ENCODE measurements at regions not wholly inside any gene's neighbourhood (a gene's known extent, or its start where the extent isn't known, plus 50 kb on each side); places are given as distances from the start of the nearest gene placed in this dataset.

- no peak for DNase-seq
Observed at GRCh38 chr17:77585142-77585860, 373.2 kb upstream of the TNRC6C start.

DNA sequence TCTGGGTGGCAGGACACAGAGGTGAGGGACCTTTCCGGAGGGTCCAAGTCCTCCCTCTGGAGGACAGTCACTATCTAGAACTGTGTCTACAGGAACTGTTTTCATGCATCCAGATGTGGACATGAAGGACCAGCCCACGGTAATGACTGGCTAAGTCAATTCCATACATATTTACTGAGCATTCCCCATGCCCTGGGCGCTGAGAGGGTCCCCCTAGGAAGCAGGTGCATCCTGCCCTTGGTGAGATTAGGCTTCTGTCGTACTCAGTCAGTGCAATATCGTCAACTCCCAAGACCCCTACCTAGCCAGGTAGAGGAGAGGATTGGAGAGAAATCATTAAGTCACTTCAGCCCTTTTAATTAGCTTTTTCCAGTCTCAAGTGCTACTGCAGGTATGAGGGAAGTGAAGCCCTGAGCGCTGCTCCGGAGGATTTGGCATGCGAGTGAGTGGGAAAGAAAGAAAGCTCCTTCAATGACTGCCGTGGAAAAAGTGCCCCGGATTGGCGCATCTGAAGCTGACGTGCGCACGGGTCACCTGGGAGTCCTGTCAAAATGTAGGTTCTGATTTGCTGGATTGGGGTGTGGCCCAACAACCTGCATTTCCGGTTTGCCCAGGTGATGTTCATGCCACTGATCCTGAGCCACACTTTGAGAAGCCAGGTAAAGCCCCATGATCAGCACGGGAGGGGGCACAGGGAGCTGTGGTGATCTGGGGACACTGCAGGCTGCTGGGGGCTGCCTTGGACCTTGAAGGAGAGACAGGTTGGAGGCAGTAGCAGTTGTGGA is 367.4 kb upstream of the TNRC6C start:
- DNase-seq, result no peak

DNA sequence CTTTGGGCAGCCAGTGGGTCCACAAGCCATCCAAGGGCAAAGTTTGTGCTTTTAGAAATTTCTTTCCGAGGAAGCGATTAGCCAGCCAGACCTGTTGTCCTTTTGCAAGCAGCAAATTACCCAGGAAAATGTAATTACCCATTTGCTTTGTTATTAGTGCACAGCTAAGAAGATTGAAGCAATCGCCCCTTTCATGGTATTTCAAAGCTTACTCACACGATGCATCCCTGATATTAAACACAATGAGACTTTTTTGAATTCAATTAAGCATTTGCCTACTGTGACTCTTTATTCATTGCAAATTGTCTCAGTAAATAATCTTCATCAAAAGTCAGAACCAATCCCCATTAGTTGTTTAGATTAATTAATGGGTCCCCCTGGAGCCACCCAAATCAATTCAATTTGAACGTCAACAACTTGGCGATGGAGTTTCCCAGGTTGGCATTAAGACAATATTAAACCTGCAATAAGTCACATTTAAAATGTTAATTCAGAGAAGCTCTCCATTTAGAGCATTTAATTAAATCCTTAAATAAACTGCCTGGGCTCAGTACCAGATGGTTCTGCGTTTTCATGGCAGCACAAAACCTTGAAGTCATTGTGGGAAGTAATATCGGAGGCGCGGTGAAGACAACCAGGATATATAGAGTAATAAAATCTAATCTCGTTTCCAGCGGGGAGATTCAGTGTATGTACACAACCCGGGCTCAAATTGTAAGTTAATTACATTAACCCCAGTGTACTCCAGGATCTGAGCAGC is 366.2 kb upstream of the TNRC6C start:
- no peak for DNase-seq

DNA sequence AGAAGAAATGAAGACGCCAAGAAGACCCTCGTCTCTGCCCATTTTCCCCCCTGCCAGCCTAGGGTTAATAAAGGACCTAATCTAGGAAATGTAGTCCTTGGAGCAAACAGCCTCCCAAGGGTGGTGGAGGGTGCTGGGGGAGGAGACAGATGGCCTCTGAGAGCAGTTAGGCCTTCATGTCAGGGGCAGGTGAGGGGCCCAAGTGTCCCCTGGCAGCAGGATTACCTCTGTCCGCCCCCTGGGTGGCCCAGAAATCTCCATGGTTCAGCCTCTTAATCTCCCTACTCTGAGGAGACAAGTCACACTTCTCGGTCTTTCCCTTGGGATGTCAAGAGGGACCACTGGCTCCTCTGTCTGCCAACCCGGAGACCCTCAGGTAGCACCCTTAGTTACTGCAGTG is 365.4 kb upstream of the TNRC6C start:
- no peak for DNase-seq

- DNase-seq, result no peak
Observed at GRCh38 chr17:77594416-77595209, 363.9 kb upstream of the TNRC6C start.

- DNase-seq, result no peak
Observed at GRCh38 chr17:77596491-77597417, 361.7 kb upstream of the TNRC6C start.

- no peak for DNase-seq
Observed at GRCh38 chr17:77597418-77598240, 360.9 kb upstream of the TNRC6C start.

DNA sequence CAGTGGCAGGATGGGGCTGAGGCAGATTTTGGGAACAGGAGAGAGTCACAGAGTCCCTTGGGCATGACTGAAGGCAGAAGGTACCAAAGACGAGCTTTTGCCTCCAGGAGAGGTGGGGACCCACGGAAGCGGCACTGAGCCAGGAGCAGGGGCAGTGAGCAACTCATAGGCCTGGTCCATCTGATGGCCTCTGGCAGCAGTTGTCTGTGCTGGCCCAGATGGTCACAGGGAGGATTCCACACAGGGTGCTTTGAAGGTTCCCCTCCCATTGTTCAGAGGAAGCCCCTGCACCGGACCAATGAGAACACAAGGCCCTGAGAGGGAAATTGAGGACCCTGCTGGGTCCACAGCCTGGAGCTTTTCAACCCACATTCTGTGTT is 360.3 kb upstream of the TNRC6C start:
- DNase-seq, result no peak

GRCh38 chr17:77599699-77600098 is 358.8 kb upstream of the TNRC6C start:
- DNase-seq, result no peak

DNA sequence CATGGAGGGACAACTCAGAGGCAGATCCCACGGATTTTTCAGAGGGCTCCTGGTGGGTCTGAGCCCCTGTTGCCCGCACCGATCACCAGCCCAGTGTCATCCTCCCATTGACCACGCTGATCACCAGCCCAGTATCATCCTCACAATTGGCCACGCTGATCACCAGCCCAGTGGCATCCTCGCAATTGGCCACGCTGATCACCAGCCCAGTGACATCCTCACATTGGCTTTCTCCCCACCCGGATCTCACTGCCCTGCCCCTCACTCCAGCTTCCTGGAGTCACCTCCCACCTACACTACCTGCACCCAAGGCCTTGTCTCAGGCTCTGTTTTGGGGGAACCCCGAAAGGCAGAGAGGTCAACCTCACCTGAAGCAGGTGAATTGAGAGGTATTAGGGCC is 358.2 kb upstream of the TNRC6C start:
- no peak for DNase-seq

DNA sequence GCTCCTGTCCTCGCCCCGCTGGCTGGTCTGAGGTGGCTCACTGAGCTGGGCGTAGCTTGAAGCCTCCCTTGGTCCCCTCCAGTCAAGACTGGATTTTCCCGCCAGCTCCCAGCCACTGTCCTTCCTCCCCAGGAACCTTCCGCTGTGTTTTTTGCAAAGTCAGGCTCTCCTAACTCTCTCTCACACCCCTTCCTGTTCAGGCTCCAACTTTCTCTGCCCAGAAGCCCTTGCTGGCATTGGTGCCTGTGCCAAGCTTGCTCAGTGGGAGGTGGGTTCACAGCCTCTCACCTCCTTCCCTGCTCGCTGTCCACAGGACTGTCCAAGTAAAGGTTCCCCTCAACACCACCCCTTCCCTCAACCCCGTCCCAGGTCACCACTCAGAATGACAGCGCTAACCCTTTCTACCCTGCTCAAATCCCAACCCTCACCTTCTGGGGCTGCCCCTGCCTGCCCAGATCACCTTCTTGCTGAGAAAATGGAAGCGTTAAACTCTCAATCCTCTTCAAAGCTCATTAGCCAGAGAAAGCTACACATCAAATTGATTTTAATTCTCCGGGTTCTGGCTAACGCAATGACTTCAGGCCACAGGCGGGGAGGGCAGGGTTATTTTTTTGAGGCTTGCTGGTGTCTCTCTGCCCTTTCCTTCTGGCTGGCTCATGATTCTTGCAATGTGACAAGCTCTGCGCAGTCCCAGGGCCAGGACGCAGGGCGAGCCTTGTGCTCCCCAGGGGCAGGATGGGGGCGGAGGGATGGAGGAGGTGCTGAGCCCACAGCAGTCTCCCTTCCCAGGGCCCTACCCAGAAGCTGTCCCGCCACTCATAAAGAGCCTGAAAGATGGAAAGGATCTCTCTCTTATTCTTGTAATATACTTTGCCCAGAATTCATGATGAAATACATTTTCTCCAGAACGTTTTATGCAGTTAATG is 357.2 kb upstream of the TNRC6C start:
- no peak for DNase-seq

GRCh38 chr17:77602062-77602746 is 356.3 kb upstream of the TNRC6C start:
- DNase-seq, result no peak

- DNase-seq, result no peak
Observed at GRCh38 chr17:77602883-77603640, 355.4 kb upstream of the TNRC6C start.

GRCh38 chr17:77604301-77604972 is 354.1 kb upstream of the TNRC6C start:
- DNase-seq, result no peak

- DNase-seq, result no peak
Observed at GRCh38 chr17:77604973-77605313, 353.6 kb upstream of the TNRC6C start.

- DNase-seq, result no peak
Observed at GRCh38 chr17:77606146-77606864, 352.2 kb upstream of the TNRC6C start.

DNA sequence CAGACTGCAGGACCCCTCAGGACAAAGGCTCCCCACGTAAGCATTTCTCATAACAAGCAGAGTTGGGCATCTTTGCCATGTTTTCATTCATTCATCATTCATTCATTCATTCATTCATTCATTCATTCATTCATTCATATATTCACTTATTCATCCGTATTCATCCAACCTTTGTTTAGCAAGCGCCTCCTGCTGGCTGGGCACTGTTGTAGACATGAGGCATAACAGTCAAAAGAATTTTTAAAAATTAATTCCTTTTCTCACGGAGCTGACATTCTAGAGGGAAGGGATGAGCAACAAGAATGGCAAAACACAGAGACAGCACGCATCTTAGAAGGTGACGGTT is 351.7 kb upstream of the TNRC6C start:
- DNase-seq, result peak in 1 of 2 donors; percentile 19

Measured in inflammatory macrophage (primary cell).